Endodermal cell (in vitro differentiated cells): ENCODE measurements at regions not wholly inside any gene's neighbourhood (a gene's known extent, or its start where the extent isn't known, plus 50 kb on each side); places are given as distances from the start of the nearest gene placed in this dataset.

Source experiments
- DNase-seq: peaks from one replicate; pipeline ENCODE4 v3.0.0-alpha.2; 2017
- H3K27ac ChIP-seq: 2 replicates; pipeline ENCODE4 v1.5.1; 2013; ENCODE audit warnings: mild to moderate bottlenecking, low read depth, low read length, moderate library complexity
- H3K27me3 ChIP-seq: 2 replicates; pipeline ENCODE4 v1.6.1; 2013; ENCODE audit warnings: mild to moderate bottlenecking, low read length, moderate library complexity; ENCODE audit not compliant: insufficient read depth, control insufficient read depth, poor library complexity, severe bottlenecking
- H3K36me3 ChIP-seq: 2 replicates; pipeline ENCODE4 v1.7.0; 2013; ENCODE audit warnings: mild to moderate bottlenecking, low read length, moderate library complexity; ENCODE audit not compliant: control insufficient read depth, insufficient read depth
- H3K4me1 ChIP-seq: one replicate; pipeline ENCODE4 v1.7.0; 2013; ENCODE audit warnings: low read length; ENCODE audit not compliant: control insufficient read depth, insufficient read depth
- H3K4me3 ChIP-seq: 2 replicates; pipeline ENCODE4 v1.5.1; 2013; ENCODE audit warnings: mild to moderate bottlenecking, low read length, moderate library complexity
- H3K9ac ChIP-seq: 2 replicates; pipeline ENCODE4 v1.6.1; 2013; ENCODE audit warnings: mild to moderate bottlenecking, low read length, moderate library complexity; ENCODE audit not compliant: poor library complexity, severe bottlenecking; ENCODE audit errors: extremely low read depth
- H3K9me3 ChIP-seq: 2 replicates; pipeline ENCODE4 v1.6.1; 2013; ENCODE audit warnings: mild to moderate bottlenecking, low read length, moderate library complexity; ENCODE audit not compliant: control insufficient read depth
- H3K27ac Mint-ChIP-seq: 2 replicates; pipeline ENCODE4 v1.8.0; 2020; ENCODE audit warnings: mixed read lengths
- H3K27me3 Mint-ChIP-seq: 2 replicates; pipeline ENCODE4 v1.8.0; 2021; ENCODE audit warnings: mild to moderate bottlenecking, mixed read lengths; ENCODE audit not compliant: insufficient read depth
- H3K36me3 Mint-ChIP-seq: 2 replicates; pipeline ENCODE4 v1.8.0; 2020; ENCODE audit warnings: low read depth, mixed read lengths
- H3K4me1 Mint-ChIP-seq: 2 replicates; pipeline ENCODE4 v1.8.0; 2020; ENCODE audit warnings: mixed read lengths
- H3K4me3 Mint-ChIP-seq: 2 replicates; pipeline ENCODE4 v1.8.0; 2020; ENCODE audit warnings: mild to moderate bottlenecking, moderate library complexity, mixed read lengths
- H3K9me3 Mint-ChIP-seq: 2 replicates; pipeline ENCODE4 v1.8.0; 2020; ENCODE audit warnings: mild to moderate bottlenecking, mixed read lengths
- WGBS, 2 experiments: methylation state at CpG; one replicate each; pipeline versions ENCODE4 v1.1.5 to v1.1.7; 2013; ENCODE audit warnings: missing lambda C conversion rate in 2 of 2, mixed read lengths in 1 of 2; ENCODE audit not compliant: insufficient coverage in 1 of 2, insufficient read length in 1 of 2; 5-methylcytosine and 5-hydroxymethylcytosine counted together
- TF ChIP-seq, protein P1 (sequence below): fragments of 200-600 bp; sonication (generic); conservative IDR thresholded peaks from 2 replicates; pipeline ENCODE4 v1.5.0; 2021; ENCODE audit warnings: antibody characterized with exemption, mild to moderate bottlenecking

DNA sequence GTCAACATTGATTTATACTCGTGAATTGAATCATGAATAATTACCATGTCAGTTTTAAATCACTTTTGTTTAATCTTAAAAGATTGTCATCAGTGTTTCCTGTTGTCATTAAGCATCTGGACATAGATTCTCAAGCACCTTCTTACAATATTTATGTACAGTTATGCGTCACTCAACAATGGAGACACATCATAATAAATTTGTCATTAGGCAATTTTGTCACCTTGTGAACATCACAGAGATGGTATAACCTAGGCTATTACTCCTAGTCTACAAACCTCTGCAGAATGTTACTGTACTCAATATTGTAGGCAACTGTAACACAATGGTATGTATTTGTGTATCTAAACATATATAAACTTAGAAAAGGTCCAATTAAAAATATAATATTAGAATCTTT, 2130.9 kb upstream of the PCDH20 start:
- Histone ChIP-seq H3K9me3 (no peaks in the 10 kb centered on the region), H3K4me3 (no peak overlapping the region), H3K27me3 (no peaks in the 10 kb centered on the region), H3K4me1 (no peaks in the 10 kb centered on the region), H3K27ac (no peak overlapping the region), H3K36me3 (no peaks in the 10 kb centered on the region), H3K9ac (no peak overlapping the region)
- no peaks in the 10 kb centered on the region for H3K36me3 Mint-ChIP-seq
- WGBS, 2 experiments = 96 to 100% methylated on average over 2 of the region's 2 CpGs
- H3K27me3 Mint-ChIP-seq = no peaks in the 10 kb centered on the region
- no peak overlapping the region for H3K4me3 Mint-ChIP-seq
- TF ChIP-seq, protein P1, sequence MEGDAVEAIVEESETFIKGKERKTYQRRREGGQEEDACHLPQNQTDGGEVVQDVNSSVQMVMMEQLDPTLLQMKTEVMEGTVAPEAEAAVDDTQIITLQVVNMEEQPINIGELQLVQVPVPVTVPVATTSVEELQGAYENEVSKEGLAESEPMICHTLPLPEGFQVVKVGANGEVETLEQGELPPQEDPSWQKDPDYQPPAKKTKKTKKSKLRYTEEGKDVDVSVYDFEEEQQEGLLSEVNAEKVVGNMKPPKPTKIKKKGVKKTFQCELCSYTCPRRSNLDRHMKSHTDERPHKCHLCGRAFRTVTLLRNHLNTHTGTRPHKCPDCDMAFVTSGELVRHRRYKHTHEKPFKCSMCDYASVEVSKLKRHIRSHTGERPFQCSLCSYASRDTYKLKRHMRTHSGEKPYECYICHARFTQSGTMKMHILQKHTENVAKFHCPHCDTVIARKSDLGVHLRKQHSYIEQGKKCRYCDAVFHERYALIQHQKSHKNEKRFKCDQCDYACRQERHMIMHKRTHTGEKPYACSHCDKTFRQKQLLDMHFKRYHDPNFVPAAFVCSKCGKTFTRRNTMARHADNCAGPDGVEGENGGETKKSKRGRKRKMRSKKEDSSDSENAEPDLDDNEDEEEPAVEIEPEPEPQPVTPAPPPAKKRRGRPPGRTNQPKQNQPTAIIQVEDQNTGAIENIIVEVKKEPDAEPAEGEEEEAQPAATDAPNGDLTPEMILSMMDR = no peak
- no peak overlapping the region for H3K27ac Mint-ChIP-seq
- peaks cover 2% of the 10 kb centered on the region for H3K4me1 Mint-ChIP-seq
- no peak for DNase-seq
- H3K9me3 Mint-ChIP-seq = peaks cover 2% of the 10 kb centered on the region

DNA sequence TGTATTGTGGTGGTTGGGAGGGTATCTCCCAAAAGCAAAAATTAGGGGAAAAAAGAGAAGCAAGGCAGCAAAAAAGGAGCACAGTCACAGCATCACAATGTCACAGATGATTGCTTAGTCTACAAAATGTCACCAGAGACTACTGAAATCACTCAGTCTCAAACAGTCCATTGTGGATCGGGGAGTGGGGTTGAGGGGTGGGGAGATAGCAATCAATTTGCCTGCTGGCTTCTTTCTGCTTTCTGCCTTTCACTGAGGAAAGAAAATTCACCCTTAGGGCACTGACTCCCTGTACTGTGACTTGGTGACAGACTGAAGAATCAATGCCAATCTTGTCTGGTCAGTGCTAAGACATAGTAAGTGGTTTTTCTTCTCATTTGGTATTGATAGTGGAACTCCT, 2127.1 kb upstream of the PCDH20 start:
- Histone ChIP-seq H3K9me3 (no peaks in the 10 kb centered on the region), H3K4me1 (no peaks in the 10 kb centered on the region), H3K27ac (no peak overlapping the region), H3K9ac (no peak overlapping the region), H3K4me3 (no peak overlapping the region), H3K36me3 (no peaks in the 10 kb centered on the region), H3K27me3 (no peaks in the 10 kb centered on the region)
- Mint-ChIP-seq H3K27me3 (peaks cover 2% of the 10 kb centered on the region), H3K4me1 (peaks cover 3% of the 10 kb centered on the region), H3K4me3 (no peak overlapping the region), H3K27ac (no peak overlapping the region), H3K36me3 (no peaks in the 10 kb centered on the region), H3K9me3 (peaks cover 2% of the 10 kb centered on the region)
- WGBS, 2 experiments = 83% methylated on average over 1 of the region's 1 CpG; no CpG with 5 or more reads in 1 of the 2 experiments
- TF ChIP-seq, protein P1 = no peak
- DNase-seq = no peak

DNA sequence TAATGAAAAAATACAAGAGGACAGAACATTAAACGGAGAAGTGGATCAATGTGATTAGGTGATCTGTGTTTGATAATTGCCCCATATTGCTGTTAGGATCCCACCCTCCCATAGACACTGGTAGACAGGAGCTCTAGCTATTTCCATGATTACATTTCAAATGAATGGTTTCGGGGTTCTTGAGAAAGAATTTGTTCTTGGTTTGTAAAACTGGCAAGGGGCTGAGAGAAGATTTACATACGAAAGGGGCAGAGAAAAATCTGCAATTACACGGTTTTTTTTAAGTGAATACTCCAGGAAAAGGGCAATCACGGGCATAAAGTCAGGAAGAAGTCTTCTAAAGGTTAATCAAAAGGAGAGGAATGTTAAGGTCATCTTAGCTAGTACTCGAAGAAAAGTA, 2125.7 kb upstream of the PCDH20 start:
- Mint-ChIP-seq H3K36me3 (no peaks in the 10 kb centered on the region), H3K27me3 (peaks cover 2% of the 10 kb centered on the region), H3K4me1 (peaks cover 3% of the 10 kb centered on the region), H3K4me3 (no peak overlapping the region), H3K9me3 (peaks cover 2% of the 10 kb centered on the region), H3K27ac (no peak overlapping the region)
- no peaks in the 10 kb centered on the region for H3K4me1 ChIP-seq
- H3K36me3 ChIP-seq = no peaks in the 10 kb centered on the region
- TF ChIP-seq, protein P1 = no peak
- no peak for DNase-seq
- no peak overlapping the region for H3K9ac ChIP-seq
- no peaks in the 10 kb centered on the region for H3K9me3 ChIP-seq
- H3K4me3 ChIP-seq = no peak overlapping the region
- 31 to 47% methylated on average over 6 of the region's 6 CpGs for WGBS, 2 experiments
- H3K27ac ChIP-seq = no peak overlapping the region
- no peaks in the 10 kb centered on the region for H3K27me3 ChIP-seq
